Neural cell (in vitro differentiated cells): ENCODE measurements at regions not wholly inside any gene's neighbourhood (a gene's known extent, or its start where the extent isn't known, plus 50 kb on each side); places are given as distances from the start of the nearest gene placed in this dataset.

Source experiments
- EZH2 ChIP-seq: fragments of 200-600, 300-800 bp; shearing (Covaris generic), sonication (generic); IDR thresholded peaks from 2 replicates; pipeline ENCODE4 v1.6.1; 2014; ENCODE audit warnings: antibody characterized with exemption, low read length, borderline replicate concordance, mild to moderate bottlenecking; ENCODE audit not compliant: insufficient read depth, poor library complexity, severe bottlenecking
- MXI1 ChIP-seq: fragments of 450-650 bp; conservative IDR thresholded peaks from 2 replicates; pipeline ENCODE4 v1.6.1; 2014; ENCODE audit warnings: antibody characterized with exemption, mild to moderate bottlenecking; ENCODE audit not compliant: poor library complexity, severe bottlenecking
- POLR2AphosphoS5 ChIP-seq: IDR thresholded peaks from 2 replicates; pipeline ENCODE4 v1.6.1; 2012
- SMC3 ChIP-seq: fragments of 450-650 bp; conservative IDR thresholded peaks from 2 replicates; pipeline ENCODE4 v1.6.1; 2014; ENCODE audit warnings: antibody characterized with exemption, mild to moderate bottlenecking, moderate library complexity; ENCODE audit not compliant: poor library complexity
- TF ChIP-seq, protein P1 (sequence below): IDR thresholded peaks from 2 replicates; pipeline ENCODE4 v1.6.1; 2012; ENCODE audit warnings: borderline replicate concordance
- TF ChIP-seq, protein P2 (sequence below): fragments of 450-650 bp; IDR thresholded peaks from 2 replicates; pipeline ENCODE4 v1.5.1; 2014; ENCODE audit warnings: antibody characterized with exemption, mild to moderate bottlenecking, moderate library complexity; ENCODE audit not compliant: poor library complexity, severe bottlenecking

DNA sequence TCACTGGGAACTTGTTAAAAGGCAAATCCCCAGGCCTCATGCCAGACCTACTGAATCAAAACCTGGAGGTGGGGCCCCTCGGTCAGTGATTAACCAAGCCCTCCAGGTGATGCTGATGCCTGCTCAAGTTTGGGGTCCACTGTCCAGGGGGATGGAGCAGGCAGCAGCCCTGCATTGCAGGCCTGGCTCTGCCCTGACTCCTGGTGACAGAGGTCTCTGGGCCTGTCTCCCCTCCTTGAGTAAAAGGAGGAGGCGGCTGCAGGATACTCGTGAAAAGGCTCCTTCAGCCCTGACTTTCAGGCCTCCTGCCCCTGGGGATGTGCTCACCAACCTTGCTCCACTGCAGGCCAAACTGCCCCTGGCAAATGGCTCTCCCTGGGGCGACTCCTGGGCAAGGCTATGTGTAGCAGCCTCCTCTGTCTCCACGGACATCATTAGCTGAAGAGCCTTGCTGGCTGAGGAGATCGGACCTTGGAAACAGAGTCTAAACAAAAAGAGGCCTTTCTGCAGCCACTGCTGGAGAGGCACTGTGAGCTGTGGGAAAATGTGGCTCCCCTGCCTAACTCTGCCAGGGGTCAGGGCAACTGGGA, 134.8 kb upstream of the ALDH1B1 start:
- TF ChIP-seq, protein P1, sequence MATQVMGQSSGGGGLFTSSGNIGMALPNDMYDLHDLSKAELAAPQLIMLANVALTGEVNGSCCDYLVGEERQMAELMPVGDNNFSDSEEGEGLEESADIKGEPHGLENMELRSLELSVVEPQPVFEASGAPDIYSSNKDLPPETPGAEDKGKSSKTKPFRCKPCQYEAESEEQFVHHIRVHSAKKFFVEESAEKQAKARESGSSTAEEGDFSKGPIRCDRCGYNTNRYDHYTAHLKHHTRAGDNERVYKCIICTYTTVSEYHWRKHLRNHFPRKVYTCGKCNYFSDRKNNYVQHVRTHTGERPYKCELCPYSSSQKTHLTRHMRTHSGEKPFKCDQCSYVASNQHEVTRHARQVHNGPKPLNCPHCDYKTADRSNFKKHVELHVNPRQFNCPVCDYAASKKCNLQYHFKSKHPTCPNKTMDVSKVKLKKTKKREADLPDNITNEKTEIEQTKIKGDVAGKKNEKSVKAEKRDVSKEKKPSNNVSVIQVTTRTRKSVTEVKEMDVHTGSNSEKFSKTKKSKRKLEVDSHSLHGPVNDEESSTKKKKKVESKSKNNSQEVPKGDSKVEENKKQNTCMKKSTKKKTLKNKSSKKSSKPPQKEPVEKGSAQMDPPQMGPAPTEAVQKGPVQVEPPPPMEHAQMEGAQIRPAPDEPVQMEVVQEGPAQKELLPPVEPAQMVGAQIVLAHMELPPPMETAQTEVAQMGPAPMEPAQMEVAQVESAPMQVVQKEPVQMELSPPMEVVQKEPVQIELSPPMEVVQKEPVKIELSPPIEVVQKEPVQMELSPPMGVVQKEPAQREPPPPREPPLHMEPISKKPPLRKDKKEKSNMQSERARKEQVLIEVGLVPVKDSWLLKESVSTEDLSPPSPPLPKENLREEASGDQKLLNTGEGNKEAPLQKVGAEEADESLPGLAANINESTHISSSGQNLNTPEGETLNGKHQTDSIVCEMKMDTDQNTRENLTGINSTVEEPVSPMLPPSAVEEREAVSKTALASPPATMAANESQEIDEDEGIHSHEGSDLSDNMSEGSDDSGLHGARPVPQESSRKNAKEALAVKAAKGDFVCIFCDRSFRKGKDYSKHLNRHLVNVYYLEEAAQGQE, result no peak
- TF ChIP-seq, protein P2, sequence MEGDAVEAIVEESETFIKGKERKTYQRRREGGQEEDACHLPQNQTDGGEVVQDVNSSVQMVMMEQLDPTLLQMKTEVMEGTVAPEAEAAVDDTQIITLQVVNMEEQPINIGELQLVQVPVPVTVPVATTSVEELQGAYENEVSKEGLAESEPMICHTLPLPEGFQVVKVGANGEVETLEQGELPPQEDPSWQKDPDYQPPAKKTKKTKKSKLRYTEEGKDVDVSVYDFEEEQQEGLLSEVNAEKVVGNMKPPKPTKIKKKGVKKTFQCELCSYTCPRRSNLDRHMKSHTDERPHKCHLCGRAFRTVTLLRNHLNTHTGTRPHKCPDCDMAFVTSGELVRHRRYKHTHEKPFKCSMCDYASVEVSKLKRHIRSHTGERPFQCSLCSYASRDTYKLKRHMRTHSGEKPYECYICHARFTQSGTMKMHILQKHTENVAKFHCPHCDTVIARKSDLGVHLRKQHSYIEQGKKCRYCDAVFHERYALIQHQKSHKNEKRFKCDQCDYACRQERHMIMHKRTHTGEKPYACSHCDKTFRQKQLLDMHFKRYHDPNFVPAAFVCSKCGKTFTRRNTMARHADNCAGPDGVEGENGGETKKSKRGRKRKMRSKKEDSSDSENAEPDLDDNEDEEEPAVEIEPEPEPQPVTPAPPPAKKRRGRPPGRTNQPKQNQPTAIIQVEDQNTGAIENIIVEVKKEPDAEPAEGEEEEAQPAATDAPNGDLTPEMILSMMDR, result no peak
- no peak for TF ChIP-seq SMC3
- no peak for TF ChIP-seq EZH2
- TF ChIP-seq POLR2AphosphoS5, result no peak
- TF ChIP-seq MXI1, result no peak
